Left ventricle myocardium superior (tissue), 1 donor: ENCODE measurements at regions not wholly inside any gene's neighbourhood (a gene's known extent, or its start where the extent isn't known, plus 50 kb on each side); places are given as distances from the start of the nearest gene placed in this dataset.

ENCODE experiments used
- ATAC-seq: fragments of 200-7000 bp; cut with Tn5 transposase; one replicate; pipeline ENCODE4 v1.9.1; 2020; ENCODE audit warnings: mild to moderate bottlenecking, moderate library complexity
- DNase-seq: peaks from one replicate; pipeline ENCODE4 v3.0.0-alpha.2; 2020
- intact Hi-C: fragments of 100-400 bp; cut with micrococcal nuclease; formaldehyde crosslinking; loops from one replicate; pipeline ENCODE4 v1.11.0; 2022
- donor health status: DM: no; HTN: yes; CAD: no; lungs with severe emphysema.

GRCh38 chr6:47360388-47360787, 50.7 kb upstream of the TNFRSF21 start:
- ATAC-seq = no peak
- intact Hi-C loops = no loop called here
- no peak for DNase-seq

GRCh38 chr6:47362857-47363461, 53.3 kb upstream of the TNFRSF21 start:
- intact Hi-C loops = no loop called here
- no peak for ATAC-seq
- DNase-seq = no peak

GRCh38 chr6:47363736-47364135, 54.0 kb upstream of the TNFRSF21 start:
- no peak for ATAC-seq
- intact Hi-C loops = no loop called here
- DNase-seq = no peak

- intact Hi-C loops = no loop called here
- DNase-seq (no peak), ATAC-seq (no peak)
These were observed 56.7 kb upstream of the TNFRSF21 start for GRCh38 chr6:47366335-47366890.

- peak; percentile 45 for ATAC-seq
- intact Hi-C loops = no loop called here
- DNase-seq = no peak
These were observed 61.6 kb upstream of the TNFRSF21 start for GRCh38 chr6:47371139-47371869.

DNA sequence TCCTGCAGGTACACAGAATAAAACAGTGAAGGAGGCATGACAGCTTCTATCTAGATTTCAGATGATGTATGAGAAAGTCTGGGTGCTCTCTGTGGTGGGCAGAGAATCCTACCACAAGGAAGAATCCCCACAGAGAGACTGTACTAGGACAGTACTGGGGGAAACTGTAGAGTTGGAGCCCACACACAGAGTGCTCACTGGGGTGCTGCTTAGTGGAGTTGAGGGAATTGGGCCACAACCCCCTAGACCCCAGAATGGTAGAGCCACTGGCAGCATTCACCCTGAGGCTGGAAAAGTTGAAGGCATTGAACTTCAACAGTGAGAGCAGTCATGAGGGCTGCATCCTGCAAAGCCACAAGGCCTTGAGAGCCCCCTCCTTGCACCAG, 62.2 kb upstream of the TNFRSF21 start:
- DNase-seq (no peak), ATAC-seq (no peak)
- intact Hi-C loops = no loop called here

GRCh38 chr6:47372318-47372717, 62.6 kb upstream of the TNFRSF21 start:
- intact Hi-C loops = no loop called here
- ATAC-seq = no peak
- no peak for DNase-seq

DNA sequence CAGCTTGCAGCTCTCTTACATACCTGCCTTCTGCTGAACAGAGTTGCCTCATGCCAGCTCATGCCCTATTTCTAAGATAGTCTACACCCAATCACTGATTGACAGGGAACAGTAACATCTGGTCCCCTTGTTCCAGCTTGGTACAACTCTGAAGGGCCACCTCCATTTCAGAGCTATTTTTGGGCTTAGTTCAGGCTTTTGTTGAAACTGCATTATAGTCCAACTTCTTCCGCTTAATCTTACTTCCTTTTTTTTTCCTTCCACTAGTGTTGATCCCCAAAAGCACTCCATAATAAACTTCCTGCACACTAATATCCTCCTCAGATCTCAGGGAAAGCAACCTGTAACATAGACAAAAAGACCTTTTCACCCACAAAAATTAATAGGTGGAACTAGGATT, 65.7 kb upstream of the TNFRSF21 start:
- DNase-seq = no peak
- no peak for ATAC-seq
- intact Hi-C loops = no loop called here

- intact Hi-C loops = no loop called here
- DNase-seq (no peak), ATAC-seq (no peak)
These were observed 67.2 kb upstream of the TNFRSF21 start for GRCh38 chr6:47376930-47377329.

DNA sequence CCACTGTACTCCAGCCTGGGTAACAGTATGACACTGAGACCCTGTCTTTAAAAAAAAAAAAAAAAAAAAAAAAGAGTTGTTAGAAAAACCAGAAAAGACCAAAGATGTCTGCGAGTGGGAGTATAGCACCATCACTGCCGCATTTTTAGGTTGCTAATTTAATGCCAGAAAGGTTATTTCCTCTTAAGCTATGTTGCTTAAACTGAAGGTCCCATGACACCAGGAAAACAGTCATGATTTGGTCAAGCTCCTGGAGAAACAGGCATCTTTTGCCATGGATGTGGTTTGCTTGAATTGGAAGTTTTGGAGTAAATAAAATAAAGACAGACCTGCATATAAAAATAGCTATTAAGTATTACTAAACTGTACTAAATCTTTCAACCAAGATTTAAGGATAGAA, 68.3 kb upstream of the TNFRSF21 start:
- no peak for ATAC-seq
- DNase-seq = no peak
- intact Hi-C loops = no loop called here

GRCh38 chr6:47379328-47379727, 69.6 kb upstream of the TNFRSF21 start:
- intact Hi-C loops = no loop called here
- DNase-seq (no peak), ATAC-seq (no peak)

- DNase-seq (no peak), ATAC-seq (no peak)
- intact Hi-C loops = no loop called here
These were observed 70.5 kb upstream of the TNFRSF21 start for GRCh38 chr6:47380251-47380650.

DNA sequence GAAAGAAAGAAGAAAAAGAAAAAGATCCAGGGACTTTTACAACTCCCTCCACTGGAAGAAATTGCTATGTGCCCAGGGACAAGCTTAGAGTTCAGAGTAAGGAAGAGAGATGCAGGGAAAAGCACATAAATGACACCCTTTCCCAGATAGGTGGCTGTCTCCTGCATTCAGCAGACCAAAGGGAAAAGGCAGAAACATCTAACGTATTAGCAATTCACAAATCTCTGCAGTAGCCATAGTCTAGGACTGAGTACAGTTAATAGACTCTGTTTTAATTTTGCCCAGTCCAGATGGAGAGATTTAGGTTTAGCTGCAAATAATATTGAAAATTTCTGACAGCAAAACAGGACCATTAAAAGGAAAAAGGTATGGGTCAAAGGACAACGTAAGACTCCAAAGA, 71.3 kb upstream of the TNFRSF21 start:
- no peak for DNase-seq
- ATAC-seq = no peak
- intact Hi-C loops = no loop called here

- no peak for DNase-seq
- intact Hi-C loops = no loop called here
- no peak for ATAC-seq
These were observed 73.7 kb upstream of the TNFRSF21 start for GRCh38 chr6:47383360-47383759.

DNA sequence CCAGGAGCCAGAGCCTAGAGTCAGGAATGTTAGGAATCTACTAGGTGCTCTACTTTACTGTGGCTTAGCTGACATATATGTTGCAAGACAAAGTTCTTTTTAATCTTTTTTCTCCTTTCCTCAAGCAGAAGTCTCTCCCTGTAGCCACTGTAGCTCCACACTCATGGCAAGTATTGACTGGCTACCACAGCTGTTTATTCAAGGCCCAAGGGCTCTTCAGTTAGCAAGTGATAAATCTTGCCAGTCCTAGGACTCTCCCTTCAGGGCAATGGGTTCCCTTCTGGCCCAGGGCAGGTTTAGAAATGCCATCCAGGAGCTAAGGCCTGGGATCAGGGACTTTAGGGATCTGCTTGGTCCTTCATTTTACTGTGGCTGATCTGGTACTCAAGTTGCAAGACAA, 82.0 kb upstream of the TNFRSF21 start:
- intact Hi-C loops = no loop called here
- ATAC-seq (no peak), DNase-seq (no peak)

GRCh38 chr6:47392251-47392650, 82.5 kb upstream of the TNFRSF21 start:
- intact Hi-C loops = no loop called here
- no peak for DNase-seq
- no peak for ATAC-seq

- intact Hi-C loops = no loop called here
- DNase-seq (no peak), ATAC-seq (no peak)
These were observed 81.1 kb upstream of the CD2AP start for GRCh38 chr6:47396401-47397069.

GRCh38 chr6:47400581-47400980, 77.0 kb upstream of the CD2AP start:
- ATAC-seq (no peak), DNase-seq (no peak)
- intact Hi-C loops = no loop called here

DNA sequence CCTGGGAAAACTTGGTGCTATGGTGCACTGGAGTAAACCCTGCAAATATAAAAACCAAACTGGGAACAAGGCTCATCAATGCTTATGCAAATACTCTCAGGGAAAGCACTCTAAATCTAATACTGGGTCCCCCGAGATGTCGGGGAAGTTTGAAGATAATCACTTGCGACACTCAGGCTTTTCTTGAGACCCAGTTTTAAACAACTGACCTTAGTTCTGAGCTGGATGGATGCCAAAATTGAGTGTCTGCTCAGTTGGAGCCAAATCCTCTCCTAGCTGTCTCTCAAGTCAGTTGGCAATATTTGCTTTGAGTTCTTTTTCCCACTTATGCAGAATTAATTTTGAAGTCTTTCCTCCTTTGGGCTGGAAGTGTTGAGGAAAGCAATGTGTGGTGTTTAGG, 75.5 kb upstream of the CD2AP start:
- intact Hi-C loops = no loop called here
- DNase-seq (no peak), ATAC-seq (no peak)

DNA sequence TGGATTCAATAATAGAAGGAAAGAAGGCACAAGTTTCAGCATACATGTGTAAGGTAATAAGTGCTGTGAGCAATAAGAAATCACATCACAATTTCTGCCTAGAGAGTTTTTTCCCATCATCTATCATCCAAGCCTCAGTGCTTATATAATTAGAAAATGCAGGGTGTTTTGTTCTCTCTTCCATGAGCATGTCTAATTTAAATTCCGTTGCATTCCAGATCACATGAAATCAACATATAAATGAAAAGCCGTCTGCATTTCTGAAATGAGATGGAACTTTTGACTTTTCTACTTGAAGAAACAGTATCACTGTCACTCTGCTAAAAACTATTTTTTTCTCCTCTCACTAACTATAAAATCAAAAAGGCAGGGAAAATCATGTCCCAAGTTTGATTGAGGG, 74.5 kb upstream of the CD2AP start:
- DNase-seq (no peak), ATAC-seq (no peak)
- intact Hi-C loops = no loop called here

GRCh38 chr6:47403801-47404200, 73.8 kb upstream of the CD2AP start:
- ATAC-seq (no peak), DNase-seq (no peak)
- intact Hi-C loops = no loop called here
